ENCODE measurements at regions not wholly inside any gene's neighbourhood (a gene's known extent, or its start where the extent isn't known, plus 50 kb on each side); places are given as distances from the start of the nearest gene placed in this dataset.
A peak's percentile ranks its signal among the peaks of the same experiment; 100 is the strongest.

GRCh38 chr2:160551259-160551658 is 57.7 kb upstream of the RBMS1 start:
- H3K79me2 ChIP-seq (replicated peaks; ENCODE audit: insufficient read depth): no peaks in the 10 kb centered on the region
- no peak overlapping the region for H3K4me3 ChIP-seq
- H3K4me1 Mint-ChIP-seq: peaks cover 8% of the 10 kb centered on the region
- H3K36me3 ChIP-seq (ENCODE audit: insufficient read depth): no peaks in the 10 kb centered on the region
- H3K36me3 Mint-ChIP-seq (ENCODE audit: low read depth): no peaks in the 10 kb centered on the region
- no peaks in the 10 kb centered on the region for H3F3A ChIP-seq (replicated peaks; ENCODE audit: low read depth)
- no peaks in the 10 kb centered on the region for H3K9me2 ChIP-seq (ENCODE audit: insufficient read depth)
- H3K4me3 Mint-ChIP-seq: no peak overlapping the region
- H3K27me3 Mint-ChIP-seq (ENCODE audit: insufficient read depth, low read depth, poor library complexity): no peaks in the 10 kb centered on the region
- no peak overlapping the region for H2AFZ ChIP-seq
- TF ChIP-seq EZH2 (IDR thresholded peaks at IDR 0.05; ENCODE audit: low read depth, unreplicated experiment): no peak
- no peak for TF ChIP-seq POLR2AphosphoS5 (IDR thresholded peaks at IDR 0.05; ENCODE audit: low read depth)
- TF ChIP-seq STAT1 (IDR thresholded peaks at IDR 0.05; ENCODE audit: unreplicated experiment): no peak
- TF ChIP-seq, protein P1, sequence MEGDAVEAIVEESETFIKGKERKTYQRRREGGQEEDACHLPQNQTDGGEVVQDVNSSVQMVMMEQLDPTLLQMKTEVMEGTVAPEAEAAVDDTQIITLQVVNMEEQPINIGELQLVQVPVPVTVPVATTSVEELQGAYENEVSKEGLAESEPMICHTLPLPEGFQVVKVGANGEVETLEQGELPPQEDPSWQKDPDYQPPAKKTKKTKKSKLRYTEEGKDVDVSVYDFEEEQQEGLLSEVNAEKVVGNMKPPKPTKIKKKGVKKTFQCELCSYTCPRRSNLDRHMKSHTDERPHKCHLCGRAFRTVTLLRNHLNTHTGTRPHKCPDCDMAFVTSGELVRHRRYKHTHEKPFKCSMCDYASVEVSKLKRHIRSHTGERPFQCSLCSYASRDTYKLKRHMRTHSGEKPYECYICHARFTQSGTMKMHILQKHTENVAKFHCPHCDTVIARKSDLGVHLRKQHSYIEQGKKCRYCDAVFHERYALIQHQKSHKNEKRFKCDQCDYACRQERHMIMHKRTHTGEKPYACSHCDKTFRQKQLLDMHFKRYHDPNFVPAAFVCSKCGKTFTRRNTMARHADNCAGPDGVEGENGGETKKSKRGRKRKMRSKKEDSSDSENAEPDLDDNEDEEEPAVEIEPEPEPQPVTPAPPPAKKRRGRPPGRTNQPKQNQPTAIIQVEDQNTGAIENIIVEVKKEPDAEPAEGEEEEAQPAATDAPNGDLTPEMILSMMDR (conservative IDR thresholded peaks at IDR 0.05; ENCODE audit: low read depth in 2 of 2): no peak
- no peak for TF ChIP-seq ZNF462 (CRISPR knock-in tag; IDR thresholded peaks at IDR 0.05)
- TF ChIP-seq NANOG (IDR thresholded peaks at IDR 0.05; ENCODE audit: borderline replicate concordance): no peak
- no peak for TF ChIP-seq REST (IDR thresholded peaks at IDR 0.05; ENCODE audit: unreplicated experiment)
- TF ChIP-seq ZNF114 (CRISPR knock-in tag; IDR thresholded peaks at IDR 0.05): no peak
- TF ChIP-seq EZH2phosphoT487 (IDR thresholded peaks at IDR 0.05; ENCODE audit: unreplicated experiment): no peak
- no peak for TF ChIP-seq CREB1 (CRISPR knock-in tag; IDR thresholded peaks at IDR 0.05; ENCODE audit: low read depth)
- H4K20me1 ChIP-seq (replicated peaks; ENCODE audit: insufficient read depth): no peaks in the 10 kb centered on the region
- no peak for ATAC-seq
- H3K27ac Mint-ChIP-seq: no peak overlapping the region
- H3K4me1 ChIP-seq (ENCODE audit: insufficient read depth): peaks cover 9% of the 10 kb centered on the region; the same call in 1 of the 2 replicates
- DNase-seq (ENCODE audit: low spot score): peak; percentile 9
- H3K9me3 Mint-ChIP-seq: no peaks in the 10 kb centered on the region
- H3K4me2 ChIP-seq: no peak overlapping the region
- no peak overlapping the region for H3K27ac ChIP-seq (ENCODE audit: low read depth)
- no peaks in the 10 kb centered on the region for H3K27me3 ChIP-seq (ENCODE audit: insufficient read depth)
